SK-N-SH treated with all-trans-retinoic acid at 6 μM for 48 hours (cell line): ENCODE measurements at regions not wholly inside any gene's neighbourhood (a gene's known extent, or its start where the extent isn't known, plus 50 kb on each side); places are given as distances from the start of the nearest gene placed in this dataset.
A peak's percentile ranks its signal among the peaks of the same experiment; 100 is the strongest.

ENCODE experiments used
- ATAC-seq: fragments of 200-7000 bp; cut with Tn5 transposase; 3 replicates; pipeline ENCODE4 v1.9.1; 2020; ENCODE audit warnings: mild to moderate bottlenecking, moderate library complexity
- ARNTL ChIP-seq: fragments of 450-650 bp; formaldehyde crosslinking; IDR thresholded peaks from 2 replicates; pipeline ENCODE4 v1.5.0; 2020; ENCODE audit warnings: low read depth, mild to moderate bottlenecking, moderate library complexity, borderline replicate concordance
- CSDC2 ChIP-seq: fragments of 250-450 bp; sonication (Bioruptor Pico); IDR thresholded peaks from 2 replicates; pipeline ENCODE4 v1.5.0; 2020; ENCODE audit warnings: mild to moderate bottlenecking, moderate library complexity
- ESRRG ChIP-seq: fragments of 250-450 bp; sonication (Bioruptor Pico); IDR thresholded peaks from 2 replicates; pipeline ENCODE4 v1.6.1; 2021; ENCODE audit warnings: mild to moderate bottlenecking
- GLIS3 ChIP-seq: fragments of 250-450 bp; sonication (Bioruptor Pico); IDR thresholded peaks from 2 replicates; pipeline ENCODE4 v1.5.0; 2020; ENCODE audit warnings: mild to moderate bottlenecking, moderate library complexity
- ISL1 ChIP-seq: fragments of 250-450 bp; sonication (Bioruptor Pico); IDR thresholded peaks from 2 replicates; pipeline ENCODE4 v2.1.2; 2022; ENCODE audit warnings: mild to moderate bottlenecking, moderate library complexity
- OSR1 ChIP-seq: fragments of 250-450 bp; sonication (Bioruptor Pico); IDR thresholded peaks from 2 replicates; pipeline ENCODE4 v1.8.0; 2022; ENCODE audit warnings: moderate library complexity, mild to moderate bottlenecking, inconsistent platforms
- PPARA ChIP-seq: fragments of 250-450 bp; sonication (Bioruptor Pico); IDR thresholded peaks from 2 replicates; pipeline ENCODE4 v1.5.0; 2020; ENCODE audit warnings: mild to moderate bottlenecking, borderline replicate concordance
- ZFP3 ChIP-seq: fragments of 250-450 bp; sonication (Bioruptor Pico); IDR thresholded peaks from 2 replicates; pipeline ENCODE4 v1.5.0; 2020; ENCODE audit warnings: mild to moderate bottlenecking, moderate library complexity
- ZFP30 ChIP-seq: fragments of 450-650 bp; formaldehyde crosslinking; IDR thresholded peaks from 2 replicates; pipeline ENCODE4 v1.5.0; 2022; ENCODE audit warnings: mild to moderate bottlenecking, moderate library complexity
- ZNF565 ChIP-seq: fragments of 450-650 bp; formaldehyde crosslinking; conservative IDR thresholded peaks from 2 replicates; pipeline ENCODE4 v1.5.0; 2020; ENCODE audit warnings: low read depth, mild to moderate bottlenecking, moderate library complexity
- ZNF70 ChIP-seq: fragments of 450-650 bp; formaldehyde crosslinking; IDR thresholded peaks from 2 replicates; pipeline ENCODE4 v1.5.0; 2020; ENCODE audit warnings: mild to moderate bottlenecking, moderate library complexity
- ZNF8 ChIP-seq: fragments of 450-650 bp; formaldehyde crosslinking; IDR thresholded peaks from 2 replicates; pipeline ENCODE4 v1.5.0; 2020; ENCODE audit warnings: mild to moderate bottlenecking, moderate library complexity
- TF ChIP-seq, protein P1 (sequence below): fragments of 250-450 bp; sonication (Bioruptor Pico); IDR thresholded peaks from 2 replicates; pipeline ENCODE4 v1.5.1; 2021; ENCODE audit warnings: mild to moderate bottlenecking, moderate library complexity
- TF ChIP-seq, protein P2 (sequence below): fragments of 250-450 bp; sonication (Bioruptor Pico); IDR thresholded peaks from 2 replicates; pipeline ENCODE4 v1.8.0; 2021; ENCODE audit warnings: low read depth, mild to moderate bottlenecking, moderate library complexity, borderline replicate concordance
- TF ChIP-seq, protein P3 (sequence below): fragments of 250-450 bp; sonication (Bioruptor Pico); IDR thresholded peaks from 2 replicates; pipeline ENCODE4 v1.5.0; 2020; ENCODE audit warnings: mild to moderate bottlenecking, moderate library complexity
- TF ChIP-seq, protein P4 (sequence below): fragments of 250-450 bp; sonication (Bioruptor Pico); IDR thresholded peaks from 2 replicates; pipeline ENCODE4 v1.5.1; 2020; ENCODE audit warnings: low read depth, mild to moderate bottlenecking, moderate library complexity
- TF ChIP-seq, protein P5 (sequence below): fragments of 250-450 bp; sonication (Bioruptor Pico); IDR thresholded peaks from 2 replicates; pipeline ENCODE4 v1.8.0; 2020; ENCODE audit warnings: mild to moderate bottlenecking, moderate library complexity, borderline replicate concordance

DNA sequence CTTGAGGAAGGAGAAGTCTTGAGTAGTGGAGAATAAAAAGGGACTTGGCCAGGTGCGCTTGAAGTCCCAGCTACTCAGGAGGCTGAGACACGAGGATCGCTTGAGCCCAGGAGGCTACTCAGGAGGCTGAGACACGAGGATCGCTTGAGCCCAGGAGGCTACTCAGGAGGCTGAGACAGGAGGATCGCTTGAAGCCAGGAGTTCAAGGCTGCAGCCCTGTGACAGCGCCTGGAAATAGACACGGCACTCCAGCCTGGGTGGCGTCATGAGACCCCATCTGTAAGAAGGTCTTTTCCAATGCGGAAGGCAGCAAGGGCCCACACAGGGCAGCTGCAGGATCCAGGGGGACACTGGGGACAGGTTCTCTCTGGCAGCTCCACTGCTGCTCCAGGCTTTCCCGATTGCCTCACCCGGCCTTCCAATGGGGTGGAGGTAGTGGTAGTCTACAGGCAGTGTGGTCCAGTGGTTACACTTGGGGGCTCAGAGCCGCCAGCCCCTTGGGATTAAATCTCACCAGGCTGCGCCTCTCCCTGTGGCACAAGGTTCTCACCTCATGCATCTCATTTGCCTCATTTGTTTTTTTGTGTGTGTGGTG, 143.4 kb downstream of the SEC14L1 start:
- TF ChIP-seq GLIS3 (CRISPR knock-in tag) (no peak), ZFP30 (CRISPR knock-in tag) (no peak), ZFP3 (CRISPR knock-in tag) (no peak), ZNF565 (CRISPR knock-in tag) (no peak), ZNF8 (CRISPR knock-in tag) (no peak)
- TF ChIP-seq, protein P1, sequence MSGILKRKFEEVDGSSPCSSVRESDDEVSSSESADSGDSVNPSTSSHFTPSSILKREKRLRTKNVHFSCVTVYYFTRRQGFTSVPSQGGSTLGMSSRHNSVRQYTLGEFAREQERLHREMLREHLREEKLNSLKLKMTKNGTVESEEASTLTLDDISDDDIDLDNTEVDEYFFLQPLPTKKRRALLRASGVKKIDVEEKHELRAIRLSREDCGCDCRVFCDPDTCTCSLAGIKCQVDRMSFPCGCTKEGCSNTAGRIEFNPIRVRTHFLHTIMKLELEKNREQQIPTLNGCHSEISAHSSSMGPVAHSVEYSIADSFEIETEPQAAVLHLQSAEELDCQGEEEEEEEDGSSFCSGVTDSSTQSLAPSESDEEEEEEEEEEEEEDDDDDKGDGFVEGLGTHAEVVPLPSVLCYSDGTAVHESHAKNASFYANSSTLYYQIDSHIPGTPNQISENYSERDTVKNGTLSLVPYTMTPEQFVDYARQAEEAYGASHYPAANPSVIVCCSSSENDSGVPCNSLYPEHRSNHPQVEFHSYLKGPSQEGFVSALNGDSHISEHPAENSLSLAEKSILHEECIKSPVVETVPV (CRISPR knock-in tag): no peak
- TF ChIP-seq, protein P2, sequence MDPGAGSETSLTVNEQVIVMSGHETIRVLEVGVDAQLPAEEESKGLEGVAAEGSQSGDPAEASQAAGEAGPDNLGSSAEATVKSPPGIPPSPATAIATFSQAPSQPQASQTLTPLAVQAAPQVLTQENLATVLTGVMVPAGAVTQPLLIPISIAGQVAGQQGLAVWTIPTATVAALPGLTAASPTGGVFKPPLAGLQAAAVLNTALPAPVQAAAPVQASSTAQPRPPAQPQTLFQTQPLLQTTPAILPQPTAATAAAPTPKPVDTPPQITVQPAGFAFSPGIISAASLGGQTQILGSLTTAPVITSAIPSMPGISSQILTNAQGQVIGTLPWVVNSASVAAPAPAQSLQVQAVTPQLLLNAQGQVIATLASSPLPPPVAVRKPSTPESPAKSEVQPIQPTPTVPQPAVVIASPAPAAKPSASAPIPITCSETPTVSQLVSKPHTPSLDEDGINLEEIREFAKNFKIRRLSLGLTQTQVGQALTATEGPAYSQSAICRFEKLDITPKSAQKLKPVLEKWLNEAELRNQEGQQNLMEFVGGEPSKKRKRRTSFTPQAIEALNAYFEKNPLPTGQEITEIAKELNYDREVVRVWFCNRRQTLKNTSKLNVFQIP (CRISPR knock-in tag): no peak
- TF ChIP-seq, protein P3, sequence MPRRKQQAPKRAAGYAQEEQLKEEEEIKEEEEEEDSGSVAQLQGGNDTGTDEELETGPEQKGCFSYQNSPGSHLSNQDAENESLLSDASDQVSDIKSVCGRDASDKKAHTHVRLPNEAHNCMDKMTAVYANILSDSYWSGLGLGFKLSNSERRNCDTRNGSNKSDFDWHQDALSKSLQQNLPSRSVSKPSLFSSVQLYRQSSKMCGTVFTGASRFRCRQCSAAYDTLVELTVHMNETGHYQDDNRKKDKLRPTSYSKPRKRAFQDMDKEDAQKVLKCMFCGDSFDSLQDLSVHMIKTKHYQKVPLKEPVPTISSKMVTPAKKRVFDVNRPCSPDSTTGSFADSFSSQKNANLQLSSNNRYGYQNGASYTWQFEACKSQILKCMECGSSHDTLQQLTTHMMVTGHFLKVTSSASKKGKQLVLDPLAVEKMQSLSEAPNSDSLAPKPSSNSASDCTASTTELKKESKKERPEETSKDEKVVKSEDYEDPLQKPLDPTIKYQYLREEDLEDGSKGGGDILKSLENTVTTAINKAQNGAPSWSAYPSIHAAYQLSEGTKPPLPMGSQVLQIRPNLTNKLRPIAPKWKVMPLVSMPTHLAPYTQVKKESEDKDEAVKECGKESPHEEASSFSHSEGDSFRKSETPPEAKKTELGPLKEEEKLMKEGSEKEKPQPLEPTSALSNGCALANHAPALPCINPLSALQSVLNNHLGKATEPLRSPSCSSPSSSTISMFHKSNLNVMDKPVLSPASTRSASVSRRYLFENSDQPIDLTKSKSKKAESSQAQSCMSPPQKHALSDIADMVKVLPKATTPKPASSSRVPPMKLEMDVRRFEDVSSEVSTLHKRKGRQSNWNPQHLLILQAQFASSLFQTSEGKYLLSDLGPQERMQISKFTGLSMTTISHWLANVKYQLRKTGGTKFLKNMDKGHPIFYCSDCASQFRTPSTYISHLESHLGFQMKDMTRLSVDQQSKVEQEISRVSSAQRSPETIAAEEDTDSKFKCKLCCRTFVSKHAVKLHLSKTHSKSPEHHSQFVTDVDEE (CRISPR knock-in tag): no peak
- TF ChIP-seq, protein P4, sequence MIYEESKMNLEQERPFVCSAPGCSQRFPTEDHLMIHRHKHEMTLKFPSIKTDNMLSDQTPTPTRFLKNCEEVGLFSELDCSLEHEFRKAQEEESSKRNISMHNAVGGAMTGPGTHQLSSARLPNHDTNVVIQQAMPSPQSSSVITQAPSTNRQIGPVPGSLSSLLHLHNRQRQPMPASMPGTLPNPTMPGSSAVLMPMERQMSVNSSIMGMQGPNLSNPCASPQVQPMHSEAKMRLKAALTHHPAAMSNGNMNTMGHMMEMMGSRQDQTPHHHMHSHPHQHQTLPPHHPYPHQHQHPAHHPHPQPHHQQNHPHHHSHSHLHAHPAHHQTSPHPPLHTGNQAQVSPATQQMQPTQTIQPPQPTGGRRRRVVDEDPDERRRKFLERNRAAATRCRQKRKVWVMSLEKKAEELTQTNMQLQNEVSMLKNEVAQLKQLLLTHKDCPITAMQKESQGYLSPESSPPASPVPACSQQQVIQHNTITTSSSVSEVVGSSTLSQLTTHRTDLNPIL (CRISPR knock-in tag): no peak
- no peak for ATAC-seq

DNA sequence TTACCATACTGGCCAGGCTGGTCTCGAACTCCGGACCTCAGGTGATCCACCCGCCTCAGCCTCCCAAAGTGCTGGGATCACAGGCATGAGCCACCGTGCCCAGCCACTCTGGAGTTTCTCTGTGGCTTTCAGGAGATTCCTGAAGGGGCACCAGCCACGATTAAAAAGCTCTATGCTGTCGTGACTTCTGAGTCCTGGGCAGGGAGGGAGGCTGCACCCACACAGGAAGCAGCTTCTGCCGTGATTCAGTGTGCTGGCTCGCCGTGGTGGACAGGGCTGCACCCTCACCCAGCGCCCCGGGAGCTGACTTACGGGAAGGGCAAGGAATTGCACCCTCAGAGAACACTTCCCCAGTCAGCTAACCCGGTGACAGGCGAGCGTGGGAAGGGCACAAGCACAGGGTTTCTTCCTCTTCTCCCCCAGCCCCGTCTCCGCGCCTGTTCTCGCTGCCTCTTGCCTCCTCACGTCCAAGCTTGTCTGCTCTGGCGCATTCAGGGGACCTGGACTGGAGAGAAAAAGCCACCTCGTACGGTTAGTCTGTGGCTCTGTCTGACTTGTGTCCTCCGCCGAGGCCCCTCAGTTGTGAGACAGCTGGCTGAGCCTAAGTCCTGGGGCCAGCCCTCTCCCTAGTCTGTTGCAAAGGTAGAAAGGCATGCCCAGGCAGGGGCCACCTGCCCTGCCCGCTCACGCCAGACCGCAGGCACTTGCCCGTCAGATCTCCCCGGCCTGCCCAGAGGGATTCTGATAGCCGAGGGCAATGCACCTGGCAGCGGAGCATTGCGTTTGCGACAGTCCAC, 145.0 kb downstream of the SEC14L1 start:
- peak; percentile 34 for ATAC-seq

DNA sequence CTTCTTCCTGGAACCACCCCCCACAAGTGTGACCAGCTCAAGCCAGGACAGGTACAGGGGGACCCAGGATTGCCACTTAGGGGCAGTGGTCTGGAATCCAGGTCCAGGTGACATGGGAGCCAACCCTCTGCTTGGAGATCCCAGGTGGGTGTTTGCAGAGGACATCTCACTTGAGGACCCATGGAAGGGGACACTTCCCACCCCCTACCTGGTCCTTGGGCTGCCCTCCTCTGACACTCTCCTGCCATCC, 145.5 kb downstream of the SEC14L1 start:
- no peak for TF ChIP-seq ESRRG
- no peak for TF ChIP-seq ZNF565 (CRISPR knock-in tag)
- TF ChIP-seq ISL1 (CRISPR knock-in tag): no peak
- TF ChIP-seq, all 23 proteins: peak for 0
- ATAC-seq: no peak

More for the DNA sequence above, 145.0 kb downstream of the SEC14L1 start:
- peak; percentile 89 for TF ChIP-seq ZFP3 (CRISPR knock-in tag)
- TF ChIP-seq ISL1 (CRISPR knock-in tag): no peak
- TF ChIP-seq OSR1 (CRISPR knock-in tag): peak; percentile 54; the same call in 1 of the 2 replicates
- TF ChIP-seq GLIS3 (CRISPR knock-in tag): no peak
- TF ChIP-seq, all 23 proteins: peak for 2

DNA sequence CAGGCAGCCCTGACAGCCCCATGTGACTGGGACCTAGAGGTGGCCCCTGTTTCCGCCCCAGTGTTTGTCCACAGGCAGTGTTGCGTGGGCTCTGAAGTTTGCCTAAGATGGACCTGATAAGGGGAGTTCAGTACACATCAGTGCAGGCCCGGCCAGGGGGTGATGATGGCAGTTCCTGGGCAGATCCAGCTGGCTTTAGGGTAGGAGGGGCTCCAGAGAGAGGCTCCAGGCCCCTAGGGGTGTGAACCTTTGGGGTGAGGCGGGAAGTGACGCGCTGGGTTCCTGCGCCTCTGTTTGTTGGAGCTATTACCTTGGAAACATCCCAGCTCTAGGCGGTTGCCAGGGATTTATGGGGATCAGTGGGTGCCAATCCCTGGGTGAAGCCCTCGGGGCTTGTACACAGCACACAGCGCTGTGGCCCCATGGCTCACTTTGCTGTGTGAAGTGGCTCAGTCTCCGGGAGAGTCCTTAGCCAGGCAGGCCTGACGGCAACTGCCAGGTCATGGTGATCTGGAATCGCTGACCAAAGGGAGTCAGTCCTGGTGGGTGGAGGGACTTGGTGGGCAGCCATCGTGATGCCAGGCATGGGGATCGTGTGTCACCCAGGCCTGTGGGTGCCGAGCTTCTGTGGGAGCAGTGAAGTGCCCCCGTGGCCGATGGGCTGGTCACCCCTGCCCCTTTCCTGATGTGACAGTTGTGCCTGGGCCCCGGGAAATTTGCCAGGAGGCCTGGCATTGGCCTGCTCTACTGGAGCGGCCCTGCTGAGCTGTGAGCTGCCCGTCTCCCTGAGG, 146.1 kb downstream of the SEC14L1 start:
- ATAC-seq: peak; percentile 55
- no peak for TF ChIP-seq OSR1 (CRISPR knock-in tag)
- 0 out of 2 replicates have a peak, but pooled peaks have one; percentile 17 for TF ChIP-seq ZNF8 (CRISPR knock-in tag)
- TF ChIP-seq PPARA: no peak
- no peak for TF ChIP-seq ARNTL (CRISPR knock-in tag)
- TF ChIP-seq, protein P3 (CRISPR knock-in tag): peak; percentile 67; the same call in 1 of the 2 replicates
- peak; percentile 53; the same call in 1 of the 2 replicates for TF ChIP-seq ISL1 (CRISPR knock-in tag)
- TF ChIP-seq, protein P5, sequence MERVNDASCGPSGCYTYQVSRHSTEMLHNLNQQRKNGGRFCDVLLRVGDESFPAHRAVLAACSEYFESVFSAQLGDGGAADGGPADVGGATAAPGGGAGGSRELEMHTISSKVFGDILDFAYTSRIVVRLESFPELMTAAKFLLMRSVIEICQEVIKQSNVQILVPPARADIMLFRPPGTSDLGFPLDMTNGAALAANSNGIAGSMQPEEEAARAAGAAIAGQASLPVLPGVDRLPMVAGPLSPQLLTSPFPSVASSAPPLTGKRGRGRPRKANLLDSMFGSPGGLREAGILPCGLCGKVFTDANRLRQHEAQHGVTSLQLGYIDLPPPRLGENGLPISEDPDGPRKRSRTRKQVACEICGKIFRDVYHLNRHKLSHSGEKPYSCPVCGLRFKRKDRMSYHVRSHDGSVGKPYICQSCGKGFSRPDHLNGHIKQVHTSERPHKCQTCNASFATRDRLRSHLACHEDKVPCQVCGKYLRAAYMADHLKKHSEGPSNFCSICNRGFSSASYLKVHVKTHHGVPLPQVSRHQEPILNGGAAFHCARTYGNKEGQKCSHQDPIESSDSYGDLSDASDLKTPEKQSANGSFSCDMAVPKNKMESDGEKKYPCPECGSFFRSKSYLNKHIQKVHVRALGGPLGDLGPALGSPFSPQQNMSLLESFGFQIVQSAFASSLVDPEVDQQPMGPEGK (CRISPR knock-in tag): no peak
- TF ChIP-seq CSDC2 (CRISPR knock-in tag): peak; percentile 79
- TF ChIP-seq ZFP30 (CRISPR knock-in tag): 0 out of 2 replicates have a peak, but pooled peaks have one; percentile 16
- TF ChIP-seq ZNF70 (CRISPR knock-in tag): 0 out of 2 replicates have a peak, but pooled peaks have one; percentile 29
- TF ChIP-seq, all 23 proteins: peak for 6
